K562 (cell line): ENCODE measurements at regions not wholly inside any gene's neighbourhood (a gene's known extent, or its start where the extent isn't known, plus 50 kb on each side); places are given as distances from the start of the nearest gene placed in this dataset.

Experiments
- C11orf30 ChIP-seq: fragments of 450-650 bp; IDR thresholded peaks from 2 replicates; pipeline ENCODE4 v1.6.1; 2016; ENCODE audit warnings: low read depth, mild to moderate bottlenecking
- CEBPB ChIP-seq: fragments of 450-650 bp; IDR thresholded peaks from 2 replicates; pipeline ENCODE4 v1.6.1; 2016; ENCODE audit warnings: missing genetic modification characterization, missing compliant biosample characterization
- ZNF316 ChIP-seq: fragments of 450-650 bp; IDR thresholded peaks from 2 replicates; pipeline ENCODE4 v1.6.1; 2016
- TF ChIP-seq, protein P1 (sequence below): fragments of 450-650 bp; IDR thresholded peaks from 2 replicates; pipeline ENCODE4 v1.6.1; 2016; ENCODE audit warnings: low read depth

DNA sequence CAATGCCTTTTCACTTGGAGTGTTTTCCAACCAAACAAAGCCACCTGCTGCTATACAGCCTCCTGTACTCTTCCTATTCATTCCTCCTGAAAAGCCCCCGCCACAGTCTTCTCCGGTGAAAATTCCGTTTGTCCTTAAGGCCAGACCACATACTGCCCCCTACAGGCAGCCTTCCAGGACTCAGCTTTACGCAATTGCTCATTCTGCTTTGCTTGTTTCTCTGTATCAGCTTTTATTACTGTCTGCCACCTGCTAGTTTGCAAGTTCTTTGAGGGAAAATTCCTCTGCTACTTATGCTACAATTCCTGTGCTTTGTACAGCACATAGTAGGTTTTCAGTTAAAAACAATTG lies 115.2 kb upstream of the DUSP10 start (continued):
- TF ChIP-seq, protein P1, sequence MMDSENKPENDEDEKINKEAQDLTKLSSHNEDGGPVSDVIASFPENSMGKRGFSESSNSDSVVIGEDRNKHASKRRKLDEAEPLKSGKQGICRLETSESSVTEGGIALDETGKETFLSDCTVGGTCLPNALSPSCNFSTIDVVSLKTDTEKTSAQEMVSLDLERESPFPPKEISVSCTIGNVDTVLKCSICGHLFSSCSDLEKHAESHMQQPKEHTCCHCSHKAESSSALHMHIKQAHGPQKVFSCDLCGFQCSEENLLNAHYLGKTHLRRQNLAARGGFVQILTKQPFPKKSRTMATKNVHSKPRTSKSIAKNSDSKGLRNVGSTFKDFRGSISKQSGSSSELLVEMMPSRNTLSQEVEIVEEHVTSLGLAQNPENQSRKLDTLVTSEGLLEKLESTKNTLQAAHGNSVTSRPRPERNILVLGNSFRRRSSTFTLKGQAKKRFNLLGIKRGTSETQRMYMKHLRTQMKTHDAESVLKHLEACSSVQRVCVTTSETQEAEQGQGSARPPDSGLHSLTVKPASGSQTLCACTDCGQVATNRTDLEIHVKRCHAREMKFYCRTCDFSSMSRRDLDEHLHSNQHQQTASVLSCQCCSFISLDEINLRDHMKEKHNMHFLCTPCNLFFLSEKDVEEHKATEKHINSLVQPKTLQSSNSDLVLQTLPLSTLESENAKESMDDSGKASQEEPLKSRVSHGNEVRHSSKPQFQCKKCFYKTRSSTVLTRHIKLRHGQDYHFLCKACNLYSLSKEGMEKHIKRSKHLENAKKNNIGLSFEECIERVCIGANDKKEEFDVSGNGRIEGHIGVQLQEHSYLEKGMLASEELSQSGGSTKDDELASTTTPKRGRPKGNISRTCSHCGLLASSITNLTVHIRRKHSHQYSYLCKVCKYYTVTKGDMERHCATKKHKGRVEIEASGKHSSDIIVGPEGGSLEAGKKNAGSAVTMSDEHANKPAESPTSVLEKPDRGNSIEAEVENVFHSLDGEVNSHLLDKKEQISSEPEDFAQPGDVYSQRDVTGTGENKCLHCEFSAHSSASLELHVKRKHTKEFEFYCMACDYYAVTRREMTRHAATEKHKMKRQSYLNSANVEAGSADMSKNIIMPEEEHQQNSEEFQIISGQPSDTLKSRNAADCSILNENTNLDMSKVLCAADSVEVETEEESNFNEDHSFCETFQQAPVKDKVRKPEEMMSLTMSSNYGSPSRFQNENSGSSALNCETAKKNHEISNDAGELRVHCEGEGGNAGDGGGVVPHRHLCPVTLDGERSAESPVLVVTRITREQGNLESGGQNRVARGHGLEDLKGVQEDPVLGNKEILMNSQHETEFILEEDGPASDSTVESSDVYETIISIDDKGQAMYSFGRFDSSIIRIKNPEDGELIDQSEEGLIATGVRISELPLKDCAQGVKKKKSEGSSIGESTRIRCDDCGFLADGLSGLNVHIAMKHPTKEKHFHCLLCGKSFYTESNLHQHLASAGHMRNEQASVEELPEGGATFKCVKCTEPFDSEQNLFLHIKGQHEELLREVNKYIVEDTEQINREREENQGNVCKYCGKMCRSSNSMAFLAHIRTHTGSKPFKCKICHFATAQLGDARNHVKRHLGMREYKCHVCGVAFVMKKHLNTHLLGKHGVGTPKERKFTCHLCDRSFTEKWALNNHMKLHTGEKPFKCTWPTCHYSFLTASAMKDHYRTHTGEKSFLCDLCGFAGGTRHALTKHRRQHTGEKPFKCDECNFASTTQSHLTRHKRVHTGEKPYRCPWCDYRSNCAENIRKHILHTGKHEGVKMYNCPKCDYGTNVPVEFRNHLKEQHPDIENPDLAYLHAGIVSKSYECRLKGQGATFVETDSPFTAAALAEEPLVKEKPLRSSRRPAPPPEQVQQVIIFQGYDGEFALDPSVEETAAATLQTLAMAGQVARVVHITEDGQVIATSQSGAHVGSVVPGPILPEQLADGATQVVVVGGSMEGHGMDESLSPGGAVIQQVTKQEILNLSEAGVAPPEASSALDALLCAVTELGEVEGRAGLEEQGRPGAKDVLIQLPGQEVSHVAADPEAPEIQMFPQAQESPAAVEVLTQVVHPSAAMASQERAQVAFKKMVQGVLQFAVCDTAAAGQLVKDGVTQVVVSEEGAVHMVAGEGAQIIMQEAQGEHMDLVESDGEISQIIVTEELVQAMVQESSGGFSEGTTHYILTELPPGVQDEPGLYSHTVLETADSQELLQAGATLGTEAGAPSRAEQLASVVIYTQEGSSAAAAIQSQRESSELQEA, result peak; percentile 44; the same call in 1 of the 2 replicates
- TF ChIP-seq C11orf30, result peak; percentile 57; the same call in 1 of the 2 replicates
- peak; percentile 93 for TF ChIP-seq CEBPB (tag)
- TF ChIP-seq ZNF316, result peak; percentile 62
